Fibroblast of lung (primary cell): ENCODE measurements at regions not wholly inside any gene's neighbourhood (a gene's known extent, or its start where the extent isn't known, plus 50 kb on each side); places are given as distances from the start of the nearest gene placed in this dataset.

ENCODE experiments used
- DNase-seq, 2 donors: peaks; one replicate each; pipeline versions ENCODE4 v3.0.0 to v3.0.0-alpha.2; 2010; ENCODE audit warnings: low read depth in 2 of 2
- H2AFZ ChIP-seq: 2 replicates; pipeline ENCODE4 v1.5.1; 2012; ENCODE audit warnings: low read length, control low read depth, inconsistent platforms
- H3K27ac ChIP-seq: 2 replicates; pipeline ENCODE4 v1.5.1; 2011; ENCODE audit warnings: low read length, control low read depth; ENCODE audit not compliant: insufficient read depth
- H3K27me3 ChIP-seq: 2 replicates; pipeline ENCODE4 v1.5.1; 2011; ENCODE audit warnings: mild to moderate bottlenecking, low read length; ENCODE audit not compliant: control insufficient read depth, insufficient read depth
- H3K36me3 ChIP-seq: 2 replicates; pipeline ENCODE4 v1.5.1; 2011; ENCODE audit warnings: low read length; ENCODE audit not compliant: control insufficient read depth, insufficient read depth
- H3K4me1 ChIP-seq: 2 replicates; pipeline ENCODE4 v1.5.1; 2011; ENCODE audit warnings: low read length; ENCODE audit not compliant: control insufficient read depth, insufficient read depth; ENCODE audit errors: extremely low read depth
- H3K4me2 ChIP-seq: 2 replicates; pipeline ENCODE4 v1.5.1; 2011; ENCODE audit warnings: low read length, control low read depth; ENCODE audit not compliant: insufficient read depth; ENCODE audit errors: extremely low read depth
- H3K4me3 ChIP-seq, 4 experiments: fragments of 200-600 bp in 1 of 4; sonication (generic) in 1 of 4; replicated peaks in 1 of 4; 2 replicates each; pipeline ENCODE4 v1.5.1; 2011 to 2016; ENCODE audit warnings: low read length in 4 of 4, low read depth in 3 of 4, mild to moderate bottlenecking in 3 of 4, control low read depth in 2 of 4, inconsistent platforms in 1 of 4, mixed read lengths in 1 of 4; ENCODE audit not compliant: insufficient read depth in 1 of 4; ENCODE audit errors: control extremely low read depth in 1 of 4
- H3K79me2 ChIP-seq: 2 replicates; pipeline ENCODE4 v1.5.1; 2012; ENCODE audit warnings: mild to moderate bottlenecking, low read length, inconsistent platforms; ENCODE audit not compliant: control insufficient read depth, insufficient read depth
- H3K9ac ChIP-seq: 2 replicates; pipeline ENCODE4 v1.5.1; 2011; ENCODE audit warnings: mild to moderate bottlenecking, low read length, control low read depth; ENCODE audit not compliant: insufficient read depth
- H3K9me3 ChIP-seq: 2 replicates; pipeline ENCODE4 v1.5.1; 2012; ENCODE audit warnings: low read depth, low read length; ENCODE audit not compliant: control insufficient read depth, insufficient read depth
- H4K20me1 ChIP-seq: 2 replicates; pipeline ENCODE4 v1.5.1; 2011; ENCODE audit warnings: low read length; ENCODE audit not compliant: control insufficient read depth, insufficient read depth; ENCODE audit errors: extremely low read depth
- EZH2 ChIP-seq: IDR thresholded peaks from 2 replicates; pipeline ENCODE4 v1.5.1; 2012; ENCODE audit warnings: low read length, control low read depth, mild to moderate bottlenecking; ENCODE audit errors: missing control alignments
- TF ChIP-seq, protein P1 (sequence below), 2 donors: IDR thresholded peaks in 1 of 2; conservative IDR thresholded peaks in 1 of 2; 1 replicate in 1 of 2; 2 replicates in 1 of 2; pipeline ENCODE4 v1.5.1; 2011 to 2012; ENCODE audit warnings: low read length in 2 of 2, control low read depth in 1 of 2, inconsistent platforms in 1 of 2, low read depth in 1 of 2, mild to moderate bottlenecking in 1 of 2

DNA sequence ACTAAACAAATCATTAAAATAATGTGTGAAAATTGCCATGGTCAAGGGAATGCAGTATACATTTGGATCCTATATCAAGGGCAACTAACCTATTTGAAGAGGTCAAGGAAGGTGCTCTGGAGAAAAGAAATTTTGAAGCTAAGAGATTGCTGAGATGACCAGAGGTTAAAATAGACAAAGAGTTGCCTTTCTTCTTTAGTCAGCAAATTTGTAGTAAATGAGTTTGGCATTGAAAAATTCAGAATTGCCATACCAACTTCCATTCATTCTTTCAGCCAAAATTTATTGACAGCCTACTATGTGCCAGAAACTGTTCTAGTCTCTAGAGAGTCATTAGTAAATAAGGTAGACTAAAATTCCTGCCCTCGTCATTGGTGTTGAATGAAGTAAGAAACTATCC lies 396.2 kb downstream of the BCL11A start:
- Histone ChIP-seq H3K36me3 (no peaks in the 10 kb centered on the region), H3K27ac (no peak overlapping the region), H3K4me3 (no peak overlapping the region), H3K4me2 (no peak overlapping the region), H2AFZ (no peak overlapping the region), H3K79me2 (no peaks in the 10 kb centered on the region), H3K27me3 (no peaks in the 10 kb centered on the region), H3K9me3 (no peaks in the 10 kb centered on the region), H3K9ac (no peak overlapping the region), H3K4me1 (no peaks in the 10 kb centered on the region), H4K20me1 (no peaks in the 10 kb centered on the region)
- no peak for DNase-seq
- TF ChIP-seq, protein P1, sequence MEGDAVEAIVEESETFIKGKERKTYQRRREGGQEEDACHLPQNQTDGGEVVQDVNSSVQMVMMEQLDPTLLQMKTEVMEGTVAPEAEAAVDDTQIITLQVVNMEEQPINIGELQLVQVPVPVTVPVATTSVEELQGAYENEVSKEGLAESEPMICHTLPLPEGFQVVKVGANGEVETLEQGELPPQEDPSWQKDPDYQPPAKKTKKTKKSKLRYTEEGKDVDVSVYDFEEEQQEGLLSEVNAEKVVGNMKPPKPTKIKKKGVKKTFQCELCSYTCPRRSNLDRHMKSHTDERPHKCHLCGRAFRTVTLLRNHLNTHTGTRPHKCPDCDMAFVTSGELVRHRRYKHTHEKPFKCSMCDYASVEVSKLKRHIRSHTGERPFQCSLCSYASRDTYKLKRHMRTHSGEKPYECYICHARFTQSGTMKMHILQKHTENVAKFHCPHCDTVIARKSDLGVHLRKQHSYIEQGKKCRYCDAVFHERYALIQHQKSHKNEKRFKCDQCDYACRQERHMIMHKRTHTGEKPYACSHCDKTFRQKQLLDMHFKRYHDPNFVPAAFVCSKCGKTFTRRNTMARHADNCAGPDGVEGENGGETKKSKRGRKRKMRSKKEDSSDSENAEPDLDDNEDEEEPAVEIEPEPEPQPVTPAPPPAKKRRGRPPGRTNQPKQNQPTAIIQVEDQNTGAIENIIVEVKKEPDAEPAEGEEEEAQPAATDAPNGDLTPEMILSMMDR (conservative IDR thresholded peaks at IDR 0.05 in 1 of 2, IDR thresholded peaks at IDR 0.05 in 1 of 2; ENCODE audit: low read depth in 1 of 2, low read length in 2 of 2), result no peak
- no peak for TF ChIP-seq EZH2

DNA sequence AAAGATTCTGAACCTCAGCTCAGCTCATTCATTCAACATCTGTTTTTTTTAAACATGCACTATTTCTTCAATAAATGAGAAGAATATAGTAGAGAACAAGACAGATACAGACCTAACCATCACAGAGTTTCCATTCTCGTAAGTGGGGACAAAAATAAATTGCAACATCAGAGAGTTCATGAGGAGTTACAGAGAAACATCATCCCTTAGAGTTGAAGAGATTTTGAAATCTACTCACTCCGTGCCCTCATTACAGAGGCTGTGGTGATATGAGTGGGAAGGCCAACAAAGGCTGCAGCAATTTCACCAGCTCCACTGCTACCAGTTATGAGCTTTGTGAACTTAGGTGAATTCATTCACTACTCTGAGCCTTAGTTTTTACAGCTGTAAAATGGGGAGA lies 399.3 kb downstream of the BCL11A start:
- Histone ChIP-seq H3K4me3 (no peak overlapping the region), H3K27ac (no peak overlapping the region), H3K4me1 (no peaks in the 10 kb centered on the region), H2AFZ (no peak overlapping the region), H3K79me2 (no peaks in the 10 kb centered on the region), H3K27me3 (no peaks in the 10 kb centered on the region), H4K20me1 (no peaks in the 10 kb centered on the region), H3K9me3 (no peaks in the 10 kb centered on the region), H3K4me2 (no peak overlapping the region), H3K36me3 (no peaks in the 10 kb centered on the region), H3K9ac (no peak overlapping the region)
- DNase-seq, result no peak
- no peak for TF ChIP-seq EZH2
- TF ChIP-seq, protein P1 (conservative IDR thresholded peaks at IDR 0.05 in 1 of 2, IDR thresholded peaks at IDR 0.05 in 1 of 2; ENCODE audit: low read depth in 1 of 2, low read length in 2 of 2), result no peak

DNA sequence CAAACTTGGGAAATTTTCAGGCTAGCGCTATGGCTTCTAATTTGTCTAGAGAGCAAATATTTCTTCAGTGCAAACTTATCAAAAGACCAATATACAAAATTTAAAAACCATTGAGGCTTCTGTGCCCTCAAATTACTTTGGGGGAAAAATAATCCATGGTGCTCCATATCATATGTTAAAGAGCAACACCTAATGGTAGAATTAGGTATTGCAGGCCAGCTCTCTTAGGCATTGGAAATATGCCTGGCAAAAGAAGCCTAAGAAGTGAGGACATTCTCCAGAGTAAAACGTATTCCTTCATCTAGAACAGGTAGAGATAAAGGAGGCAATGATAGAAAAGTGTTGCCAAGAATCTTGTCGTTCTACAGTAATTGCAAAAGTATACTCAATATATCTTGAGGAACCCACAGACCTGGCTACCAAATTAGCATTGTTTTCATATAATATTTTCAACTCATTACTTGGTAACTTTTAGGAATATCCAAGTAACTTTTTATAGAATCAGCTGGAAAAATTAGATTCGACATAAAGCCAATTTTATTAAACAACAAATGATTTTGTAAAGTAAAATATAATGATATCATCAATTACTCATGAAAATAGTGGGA lies 401.1 kb downstream of the BCL11A start:
- no peak overlapping the region for H3K4me3 ChIP-seq
- DNase-seq, result peak; percentile 3 to 11
- no peaks in the 10 kb centered on the region for H3K36me3 ChIP-seq
- H3K9me3 ChIP-seq, result no peaks in the 10 kb centered on the region
- H3K79me2 ChIP-seq, result no peaks in the 10 kb centered on the region
- H3K4me2 ChIP-seq, result no peak overlapping the region
- H2AFZ ChIP-seq, result no peak overlapping the region
- H3K9ac ChIP-seq, result no peak overlapping the region
- no peaks in the 10 kb centered on the region for H4K20me1 ChIP-seq
- no peaks in the 10 kb centered on the region for H3K27me3 ChIP-seq
- TF ChIP-seq, protein P1 (conservative IDR thresholded peaks at IDR 0.05 in 1 of 2, IDR thresholded peaks at IDR 0.05 in 1 of 2; ENCODE audit: low read depth in 1 of 2, low read length in 2 of 2), result peak; percentile 52 to 71
- TF ChIP-seq EZH2, result no peak
- H3K4me1 ChIP-seq, result no peaks in the 10 kb centered on the region
- H3K27ac ChIP-seq, result no peak overlapping the region
